Tongue (tissue), 1 donor: ENCODE measurements at regions not wholly inside any gene's neighbourhood (a gene's known extent, or its start where the extent isn't known, plus 50 kb on each side); places are given as distances from the start of the nearest gene placed in this dataset.
"Not testable (repeated sequence)": the region's sequence is repeated elsewhere in the genome, so short reads cannot be mapped to it uniquely, and the experiment has no call there.

ENCODE experiments used
- DNase-seq: peaks from one replicate; pipeline ENCODE4 v3.0.0-alpha.2; 2015

- not testable (repeated sequence) for DNase-seq
These were observed 335.3 kb downstream of the ADGRD1 start for GRCh38 chr12:131288765-131289695.

DNA sequence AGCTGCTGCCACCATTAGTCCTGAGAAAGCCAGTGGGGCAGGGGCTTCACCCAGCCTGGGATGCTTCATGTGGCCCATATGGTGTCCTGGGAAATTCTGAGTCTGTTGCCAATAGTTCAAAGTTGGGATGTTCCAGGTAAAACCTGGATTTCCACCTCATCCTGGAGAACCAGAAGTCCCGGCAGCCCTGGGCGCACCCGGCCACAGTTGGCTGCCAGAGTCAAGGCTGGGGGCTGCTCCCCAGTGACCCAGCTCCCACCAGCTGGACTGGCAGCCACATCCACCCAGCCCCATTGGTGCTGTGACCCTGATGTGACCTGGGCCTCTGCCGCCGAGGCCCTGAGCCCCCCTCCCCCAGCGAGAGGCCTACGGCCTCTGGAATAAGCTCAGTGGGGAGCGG is 336.1 kb downstream of the ADGRD1 start:
- not testable (repeated sequence) for DNase-seq

DNA sequence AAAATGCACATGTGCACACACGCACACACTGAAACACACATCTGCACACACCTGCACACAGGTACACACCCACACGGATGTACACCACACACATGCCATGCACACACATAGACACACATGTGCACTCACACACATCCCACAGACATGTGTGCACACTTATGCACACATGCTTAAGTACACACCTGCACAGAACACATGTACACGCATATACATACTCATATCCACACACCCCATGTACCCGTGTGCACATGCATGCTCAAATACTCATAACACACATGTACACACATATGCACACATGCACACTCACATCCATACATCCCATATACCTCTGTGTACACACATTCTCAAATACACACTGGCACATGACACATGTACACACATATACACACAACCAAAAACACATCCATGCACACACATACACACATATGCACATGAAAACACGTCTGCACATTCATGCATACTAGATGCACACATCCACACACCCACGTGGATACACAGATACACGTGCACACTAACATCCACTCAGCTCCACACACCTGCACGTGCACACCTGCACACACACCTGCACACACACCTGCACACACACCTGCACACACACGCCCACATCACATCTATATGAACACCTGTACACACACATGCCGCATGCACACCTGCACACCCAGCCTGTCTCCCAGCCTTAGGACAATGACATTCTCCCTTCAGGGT is 336.7 kb downstream of the ADGRD1 start:
- DNase-seq, result no peak

- DNase-seq, result not testable (repeated sequence)
These were observed 339.6 kb downstream of the ADGRD1 start for GRCh38 chr12:131293071-131294015.

GRCh38 chr12:131294716-131295115 is 341.0 kb downstream of the ADGRD1 start:
- not testable (repeated sequence) for DNase-seq

DNA sequence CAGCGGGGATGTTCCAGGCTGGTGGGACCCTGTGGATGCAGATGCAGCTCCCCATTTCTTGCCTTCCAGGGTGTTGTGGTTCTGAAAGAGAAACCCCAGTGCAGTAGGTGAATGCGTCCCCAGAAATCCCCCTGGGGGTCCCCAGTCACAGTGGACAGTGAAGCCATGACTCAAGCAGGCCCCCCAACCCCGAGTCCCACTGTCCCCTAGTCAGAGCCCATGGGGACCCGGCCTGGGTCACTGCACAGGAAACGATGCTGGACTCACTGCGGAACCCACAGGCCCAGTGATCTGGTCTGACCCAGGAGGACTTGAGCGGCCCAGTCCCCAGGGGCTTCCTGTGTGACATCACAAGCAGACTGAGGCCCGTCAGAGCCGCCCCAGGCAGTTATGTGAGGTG is 341.4 kb downstream of the ADGRD1 start:
- not testable (repeated sequence) for DNase-seq

DNA sequence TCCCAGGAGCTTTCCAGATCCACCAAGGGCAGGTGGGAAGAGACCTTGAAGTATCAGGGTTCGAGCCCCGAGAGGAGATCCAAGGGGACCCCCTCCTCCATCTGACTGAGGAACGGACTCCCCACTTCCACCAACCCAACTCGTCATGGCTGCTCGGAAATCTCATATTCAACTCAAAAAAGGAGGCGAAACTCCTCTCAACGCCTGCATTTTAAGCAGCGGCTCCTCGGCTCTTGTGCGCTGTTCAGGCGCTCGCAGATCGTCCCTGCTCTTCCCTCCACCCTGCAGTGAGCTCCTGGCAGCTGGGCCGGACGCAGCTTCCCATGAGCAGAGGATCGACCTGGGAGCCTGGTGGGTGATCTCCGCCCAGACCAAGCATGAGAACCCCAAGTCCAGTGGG is 341.9 kb downstream of the ADGRD1 start:
- DNase-seq, result not testable (repeated sequence)

- not testable (repeated sequence) for DNase-seq
These were observed 342.4 kb downstream of the ADGRD1 start for GRCh38 chr12:131296136-131296535.

DNA sequence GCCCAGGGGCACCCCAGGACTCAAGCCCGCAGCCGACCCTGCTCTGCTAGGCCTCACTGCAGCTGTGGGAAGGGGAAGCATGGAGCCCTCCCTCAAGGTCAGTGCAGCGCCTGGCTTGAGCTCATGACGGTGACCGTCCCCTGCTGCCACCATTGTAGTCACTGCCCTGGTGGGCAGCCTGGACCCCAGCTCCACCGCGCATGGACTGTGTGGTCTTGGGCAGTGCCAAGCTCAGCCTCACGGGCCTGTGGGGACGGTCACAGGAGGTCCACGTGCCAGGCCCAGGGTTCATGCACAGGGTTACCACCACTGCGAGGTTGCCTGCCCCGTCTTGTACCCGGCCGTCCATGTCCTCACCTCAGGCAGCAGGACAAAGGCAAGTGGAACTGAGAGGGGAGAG is 342.9 kb downstream of the ADGRD1 start:
- not testable (repeated sequence) for DNase-seq

DNA sequence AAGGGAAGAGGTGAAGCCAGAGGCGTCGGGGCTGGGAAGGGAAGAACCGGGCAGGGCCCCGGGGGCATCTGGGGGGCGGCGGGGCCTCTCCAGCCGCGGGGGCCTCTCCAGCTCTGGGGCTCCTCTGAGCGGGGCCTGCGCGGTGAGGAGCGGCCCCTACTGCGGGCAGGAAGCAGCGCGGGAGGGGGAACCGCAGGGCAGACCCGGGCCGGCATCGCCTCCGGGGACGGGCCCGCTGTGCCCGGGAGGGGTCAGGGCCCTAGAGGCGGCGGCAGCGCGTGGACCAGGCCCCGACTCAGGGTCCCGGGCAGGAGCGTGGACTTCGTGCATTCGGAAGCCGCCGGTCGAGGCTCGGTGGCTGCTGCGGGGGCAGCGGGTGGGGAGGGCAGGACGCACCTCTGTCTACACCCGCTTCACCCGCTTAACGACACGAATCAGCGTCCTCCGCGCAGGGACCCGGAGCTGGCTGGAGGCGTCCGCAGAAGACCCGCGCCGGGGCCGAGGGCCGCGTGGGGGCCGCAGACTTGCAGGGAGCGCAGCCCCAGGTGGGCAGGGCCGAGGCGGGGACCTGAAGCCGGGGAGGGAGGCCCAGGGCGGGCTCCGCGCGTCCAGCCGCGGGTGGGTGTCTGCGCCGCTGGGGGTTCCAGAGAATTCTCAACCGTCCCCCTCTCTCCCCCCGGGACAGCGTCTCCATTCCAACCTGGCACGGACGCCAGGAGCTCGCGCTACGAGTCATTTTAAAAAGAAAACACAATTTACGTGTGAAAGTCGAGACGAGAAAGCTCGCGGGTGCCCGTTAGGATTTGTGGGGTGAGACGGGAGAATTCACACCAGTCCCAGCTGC is 345.0 kb downstream of the ADGRD1 start:
- DNase-seq, result not testable (repeated sequence)

GRCh38 chr12:131299370-131299701 is 345.6 kb downstream of the ADGRD1 start:
- not testable (repeated sequence) for DNase-seq

GRCh38 chr12:131303576-131303975 is 349.9 kb downstream of the ADGRD1 start:
- DNase-seq, result not testable (repeated sequence)

DNA sequence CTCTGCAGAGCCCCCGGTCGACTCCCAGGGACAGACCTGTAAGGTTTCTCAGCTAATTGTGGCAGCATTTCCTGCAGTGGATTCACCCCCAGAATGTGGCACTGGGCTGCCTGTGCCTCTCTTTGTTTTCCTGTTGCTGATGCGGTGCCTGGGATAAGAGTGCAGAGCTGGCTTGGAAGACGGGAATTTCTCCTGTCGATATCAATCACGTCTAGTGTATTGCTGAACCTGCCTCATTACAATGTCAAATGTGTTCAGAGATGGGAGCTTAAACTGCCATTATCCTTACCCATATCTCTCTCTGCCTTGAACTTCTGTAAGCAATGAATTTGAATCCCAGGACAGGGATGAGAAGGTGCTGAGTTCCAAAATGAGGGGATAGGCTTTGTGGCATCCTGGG is 350.9 kb downstream of the ADGRD1 start:
- DNase-seq, result not testable (repeated sequence)

DNA sequence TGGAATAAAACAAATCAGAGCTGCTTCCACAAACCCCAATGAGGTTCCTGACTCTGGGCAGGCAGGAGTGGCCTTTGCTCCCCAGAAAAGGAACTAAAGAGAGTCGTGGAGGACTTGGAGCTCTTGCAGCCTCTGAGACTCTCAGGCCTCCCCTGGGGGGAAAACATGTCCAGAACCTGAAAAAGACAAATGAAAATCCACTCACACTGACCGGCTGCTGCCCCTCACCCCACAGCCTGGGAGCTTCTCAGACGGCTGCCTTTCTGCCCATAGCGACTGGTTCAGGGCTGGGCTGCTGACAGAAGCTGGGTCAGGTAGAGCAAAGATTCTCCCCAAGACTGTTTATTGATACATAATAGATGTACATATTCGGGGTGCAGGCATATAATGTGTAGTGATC is 356.0 kb downstream of the ADGRD1 start:
- no peak for DNase-seq

- not testable (repeated sequence) for DNase-seq
These were observed 356.7 kb downstream of the ADGRD1 start for GRCh38 chr12:131310227-131310969.

DNA sequence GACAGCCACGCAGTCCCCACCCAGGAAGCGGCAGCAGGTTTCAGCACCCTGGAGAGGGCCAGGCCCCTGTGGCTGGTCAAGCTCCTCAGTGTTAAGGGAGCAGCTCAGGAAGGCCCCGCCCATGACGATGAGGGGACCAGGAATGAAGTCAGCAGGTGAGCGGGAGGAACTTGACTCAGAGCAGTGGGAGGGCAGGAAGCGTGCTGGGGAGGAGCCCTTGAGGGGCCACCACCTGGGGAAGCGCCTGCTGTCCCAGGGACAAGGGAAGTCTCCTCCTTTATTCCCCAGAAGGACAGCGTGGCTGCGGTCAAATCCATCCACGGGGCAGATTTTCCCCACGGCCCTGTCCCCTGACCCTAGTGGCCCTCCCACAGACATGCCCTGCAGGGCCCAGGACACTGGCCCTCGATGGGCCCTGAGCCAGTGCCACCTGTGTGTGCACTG is 357.6 kb downstream of the ADGRD1 start:
- not testable (repeated sequence) for DNase-seq

- DNase-seq, result no peak
These were observed 358.1 kb downstream of the ADGRD1 start for GRCh38 chr12:131311764-131312163.

GRCh38 chr12:131312382-131312781 is 358.7 kb downstream of the ADGRD1 start:
- DNase-seq, result not testable (repeated sequence)

- DNase-seq, result no peak
These were observed 359.3 kb downstream of the ADGRD1 start for GRCh38 chr12:131312793-131313545.

DNA sequence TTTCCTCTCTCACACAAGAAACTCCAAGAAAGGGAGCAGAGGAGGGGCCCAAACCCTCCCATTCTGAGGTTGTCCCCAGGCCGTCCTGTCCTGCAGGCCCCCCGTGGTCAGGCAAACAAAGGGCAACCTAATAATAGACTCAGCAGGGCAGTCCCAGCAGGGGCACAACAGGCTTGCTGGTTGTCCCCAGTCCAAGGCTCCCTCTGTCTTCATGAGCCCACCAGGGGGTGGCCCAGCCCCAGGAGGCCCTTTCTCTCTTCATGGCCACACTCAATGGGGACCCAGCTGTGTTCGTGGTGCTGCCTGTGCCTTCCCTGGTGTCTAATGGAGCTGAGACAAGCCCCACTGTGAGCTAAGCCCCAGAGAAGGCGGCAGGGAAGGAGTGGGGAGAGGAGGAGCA is 359.9 kb downstream of the ADGRD1 start:
- no peak for DNase-seq
